ENCODE measurements at regions not wholly inside any gene's neighbourhood (a gene's known extent, or its start where the extent isn't known, plus 50 kb on each side); places are given as distances from the start of the nearest gene placed in this dataset.

- DNase-seq (ENCODE audit: extremely low spot score), result no peak
- ChIA-PET CTCF (interaction anchor here (1.0 to 1.8 kb wide), 5 partner anchors 10 to 79 kb away, joined by 3 to 4 read pairs (median 3); no protein-coding TSS in a partner anchor), POLR2A (no interaction called here)
- no peak for TF ChIP-seq CTCF (IDR thresholded peaks at IDR 0.05; ENCODE audit: control extremely low read depth, extremely low read depth, low read depth, missing control alignments)
Observed at GRCh38 chr3:31416980-31417379, 115.7 kb upstream of the STT3B start.

GRCh38 chr3:31417486-31417885 lies 115.2 kb upstream of the STT3B start:
- ChIA-PET POLR2A (no interaction called here), CTCF (interaction anchor here (1.0 to 1.5 kb wide), 3 partner anchors 26 to 79 kb away, joined by 3 read pairs; no protein-coding TSS in a partner anchor)
- no peak for TF ChIP-seq CTCF (IDR thresholded peaks at IDR 0.05; ENCODE audit: control extremely low read depth, extremely low read depth, low read depth, missing control alignments)
- no peak for DNase-seq (ENCODE audit: extremely low spot score)

- ChIA-PET POLR2A (no interaction called here), CTCF (interaction anchor here (1.1 to 2.0 kb wide), 7 partner anchors 9 to 179 kb away, joined by 3 to 5 read pairs (median 4); no protein-coding TSS in a partner anchor)
- no peak for DNase-seq (ENCODE audit: extremely low spot score)
- TF ChIP-seq CTCF (IDR thresholded peaks at IDR 0.05; ENCODE audit: control extremely low read depth, extremely low read depth, low read depth, missing control alignments), result no peak
Observed at GRCh38 chr3:31420311-31420710, 112.4 kb upstream of the STT3B start.

- no peak for DNase-seq (ENCODE audit: extremely low spot score)
- CTCF ChIA-PET, result interaction anchor here (0.8 to 2.6 kb wide), 8 partner anchors 10 to 181 kb away, joined by 3 to 13 read pairs (median 4); no protein-coding TSS in a partner anchor
Observed at GRCh38 chr3:31421314-31422048, 111.2 kb upstream of the STT3B start.

GRCh38 chr3:31422237-31422636 lies 110.5 kb upstream of the STT3B start:
- ChIA-PET POLR2A (no interaction called here), CTCF (interaction anchor here (1.2 to 2.6 kb wide), 4 partner anchors 9 to 27 kb away, joined by 3 to 13 read pairs (median 4); no protein-coding TSS in a partner anchor)
- DNase-seq (ENCODE audit: extremely low spot score), result no peak
- no peak for TF ChIP-seq CTCF (IDR thresholded peaks at IDR 0.05; ENCODE audit: control extremely low read depth, extremely low read depth, low read depth, missing control alignments)

More at GRCh38 chr3:31421314-31422048, 111.2 kb upstream of the STT3B start:
- TF ChIP-seq CTCF (IDR thresholded peaks at IDR 0.05; ENCODE audit: control extremely low read depth, extremely low read depth, low read depth, missing control alignments), result no peak
- POLR2A ChIA-PET, result no interaction called here

GRCh38 chr3:31423482-31423881 lies 109.2 kb upstream of the STT3B start:
- no peak for DNase-seq (ENCODE audit: extremely low spot score)
- POLR2A ChIA-PET, result interaction anchor here (1.4 kb wide), 1 partner anchor 109 kb away, joined by 6 read pairs; the partner anchor contains the start of gene STT3B
- CTCF ChIA-PET, result interaction anchor here (0.9 to 2.6 kb wide), 4 partner anchors 9 to 13 kb away, joined by 3 to 13 read pairs (median 4); no protein-coding TSS in a partner anchor
- no peak for TF ChIP-seq CTCF (IDR thresholded peaks at IDR 0.05; ENCODE audit: control extremely low read depth, extremely low read depth, low read depth, missing control alignments)
